HCT116 (cell line): ENCODE measurements at regions not wholly inside any gene's neighbourhood (a gene's known extent, or its start where the extent isn't known, plus 50 kb on each side); places are given as distances from the start of the nearest gene placed in this dataset.

Source experiments
- CEBPB ChIP-seq: IDR thresholded peaks from 2 replicates; pipeline ENCODE4 v1.6.1; 2012; ENCODE audit warnings: low read depth
- EZH2 ChIP-seq: fragments of 200-600 bp; sonication (generic); IDR thresholded peaks from 2 replicates; pipeline ENCODE4 v1.6.1; 2017; ENCODE audit warnings: antibody characterized with exemption, mixed run types
- JUND ChIP-seq: IDR thresholded peaks from 2 replicates; pipeline ENCODE4 v1.6.1; 2012
- POLR2A ChIP-seq: IDR thresholded peaks from 2 replicates; pipeline ENCODE4 v1.7.0; 2011; ENCODE audit warnings: borderline replicate concordance; ENCODE audit not compliant: insufficient read depth, insufficient read length; ENCODE audit errors: extremely low read depth
- RAD21 ChIP-seq: IDR thresholded peaks from 2 replicates; pipeline ENCODE4 v1.6.1; 2012; ENCODE audit warnings: low read depth, mild to moderate bottlenecking
- SP1 ChIP-seq: IDR thresholded peaks from 2 replicates; pipeline ENCODE4 v1.6.1; 2012; ENCODE audit warnings: low read depth
- SRF ChIP-seq: IDR thresholded peaks from 2 replicates; pipeline ENCODE4 v1.6.1; 2012; ENCODE audit warnings: low read depth
- TCF7L2 ChIP-seq: IDR thresholded peaks from 2 replicates; pipeline ENCODE4 v1.7.0; 2011; ENCODE audit warnings: borderline replicate concordance, inconsistent platforms; ENCODE audit not compliant: insufficient read depth, insufficient read length; ENCODE audit errors: extremely low read depth
- TF ChIP-seq, protein P1 (sequence below), 3 experiments: fragments of 200-600 bp in 1 of 3; sonication (generic) in 1 of 3; IDR thresholded peaks in 2 of 3; conservative IDR thresholded peaks in 1 of 3; 2 replicates each; pipeline ENCODE4 v1.5.1; 2012 to 2017; ENCODE audit warnings: low read depth in 2 of 3, low read length in 2 of 3, antibody characterized with exemption in 1 of 3, borderline replicate concordance in 1 of 3, control low read depth in 1 of 3, mild to moderate bottlenecking in 1 of 3, mixed read lengths in 1 of 3, mixed run types in 1 of 3, moderate library complexity in 1 of 3; ENCODE audit not compliant: insufficient read depth in 1 of 3

GRCh38 chr17:59498530-59499307 is 66.7 kb upstream of the DHX40 start:
- no peak for TF ChIP-seq POLR2A
- TF ChIP-seq, protein P1, sequence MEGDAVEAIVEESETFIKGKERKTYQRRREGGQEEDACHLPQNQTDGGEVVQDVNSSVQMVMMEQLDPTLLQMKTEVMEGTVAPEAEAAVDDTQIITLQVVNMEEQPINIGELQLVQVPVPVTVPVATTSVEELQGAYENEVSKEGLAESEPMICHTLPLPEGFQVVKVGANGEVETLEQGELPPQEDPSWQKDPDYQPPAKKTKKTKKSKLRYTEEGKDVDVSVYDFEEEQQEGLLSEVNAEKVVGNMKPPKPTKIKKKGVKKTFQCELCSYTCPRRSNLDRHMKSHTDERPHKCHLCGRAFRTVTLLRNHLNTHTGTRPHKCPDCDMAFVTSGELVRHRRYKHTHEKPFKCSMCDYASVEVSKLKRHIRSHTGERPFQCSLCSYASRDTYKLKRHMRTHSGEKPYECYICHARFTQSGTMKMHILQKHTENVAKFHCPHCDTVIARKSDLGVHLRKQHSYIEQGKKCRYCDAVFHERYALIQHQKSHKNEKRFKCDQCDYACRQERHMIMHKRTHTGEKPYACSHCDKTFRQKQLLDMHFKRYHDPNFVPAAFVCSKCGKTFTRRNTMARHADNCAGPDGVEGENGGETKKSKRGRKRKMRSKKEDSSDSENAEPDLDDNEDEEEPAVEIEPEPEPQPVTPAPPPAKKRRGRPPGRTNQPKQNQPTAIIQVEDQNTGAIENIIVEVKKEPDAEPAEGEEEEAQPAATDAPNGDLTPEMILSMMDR (IDR thresholded peaks at IDR 0.05 in 2 of 3, conservative IDR thresholded peaks at IDR 0.05 in 1 of 3; ENCODE audit: borderline replicate concordance in 1 of 3, insufficient read depth in 1 of 3, low read depth in 2 of 3, low read length in 2 of 3) = no peak
- no peak for TF ChIP-seq SP1
- no peak for TF ChIP-seq TCF7L2
- no peak for TF ChIP-seq JUND
- no peak for TF ChIP-seq EZH2
- no peak for TF ChIP-seq SRF
- no peak for TF ChIP-seq CEBPB
- no peak for TF ChIP-seq RAD21
